Mesenchymal stem cell (in vitro differentiated cells and primary cell): ENCODE measurements at regions not wholly inside any gene's neighbourhood (a gene's known extent, or its start where the extent isn't known, plus 50 kb on each side); places are given as distances from the start of the nearest gene placed in this dataset.
"Not testable (repeated sequence)": the region's sequence is repeated elsewhere in the genome, so short reads cannot be mapped to it uniquely, and the experiment has no call there.

ENCODE experiments used
- DNase-seq: peaks from one replicate; pipeline ENCODE4 v3.0.0-alpha.2; 2013
- H2AFZ ChIP-seq: one replicate; pipeline ENCODE4 v1.6.1; 2013; ENCODE audit warnings: low read depth, mild to moderate bottlenecking, control low read depth, inconsistent platforms, low read length, moderate library complexity
- H2AK5ac ChIP-seq: 2 replicates; pipeline ENCODE4 v1.6.1; 2013; ENCODE audit warnings: low read length, moderate library complexity, mild to moderate bottlenecking, inconsistent platforms; ENCODE audit not compliant: severe bottlenecking
- H2BK120ac ChIP-seq: one replicate; pipeline ENCODE4 v1.6.1; 2013; ENCODE audit warnings: low read depth, mild to moderate bottlenecking, inconsistent platforms, low read length, moderate library complexity
- H2BK12ac ChIP-seq, 2 experiments: one replicate each; pipeline ENCODE4 v1.6.1; 2013; ENCODE audit warnings: inconsistent platforms in 2 of 2, low read length in 2 of 2, mild to moderate bottlenecking in 2 of 2, moderate library complexity in 2 of 2, control low read depth in 1 of 2
- H2BK15ac ChIP-seq: one replicate; pipeline ENCODE4 v1.6.1; 2013; ENCODE audit warnings: mild to moderate bottlenecking, low read depth, inconsistent platforms; ENCODE audit not compliant: poor library complexity, severe bottlenecking
- H2BK5ac ChIP-seq: 2 replicates; pipeline ENCODE4 v1.6.1; 2013; ENCODE audit warnings: low read depth, mild to moderate bottlenecking, low read length, control low read depth, inconsistent platforms; ENCODE audit not compliant: poor library complexity, severe bottlenecking
- H3K14ac ChIP-seq, 2 experiments: one replicate each; pipeline ENCODE4 v1.6.1; 2013; ENCODE audit warnings: inconsistent platforms in 2 of 2, low read length in 2 of 2, control low read depth in 1 of 2, mild to moderate bottlenecking in 1 of 2, moderate library complexity in 1 of 2
- H3K18ac ChIP-seq, 2 experiments: one replicate each; pipeline ENCODE4 v1.6.1; 2013; ENCODE audit warnings: inconsistent platforms in 2 of 2, low read length in 2 of 2, control low read depth in 1 of 2, low read depth in 1 of 2, mild to moderate bottlenecking in 1 of 2
- H3K23ac ChIP-seq, 2 experiments: one replicate each; pipeline ENCODE4 v1.6.1; 2013; ENCODE audit warnings: inconsistent platforms in 2 of 2, low read length in 2 of 2, mild to moderate bottlenecking in 2 of 2, moderate library complexity in 2 of 2, control low read depth in 1 of 2
- H3K27ac ChIP-seq: 2 replicates; pipeline ENCODE4 v1.5.1; 2013; ENCODE audit warnings: mild to moderate bottlenecking, moderate library complexity, low read length, control low read depth, inconsistent platforms; ENCODE audit not compliant: poor library complexity, severe bottlenecking
- H3K27me3 ChIP-seq, 2 experiments: 2 replicates each; pipeline versions ENCODE4 v1.6.1 to v1.7.0; 2013; ENCODE audit warnings: low read length in 2 of 2, mild to moderate bottlenecking in 2 of 2, moderate library complexity in 2 of 2, control low read depth in 1 of 2, inconsistent platforms in 1 of 2; ENCODE audit not compliant: control insufficient read depth in 1 of 2, insufficient read depth in 1 of 2
- H3K36me3 ChIP-seq, 2 experiments: 2 replicates each; pipeline versions ENCODE4 v1.6.1 to v1.7.0; 2013; ENCODE audit warnings: low read length in 2 of 2, control low read depth in 1 of 2, inconsistent platforms in 1 of 2, low read depth in 1 of 2, mild to moderate bottlenecking in 1 of 2; ENCODE audit not compliant: insufficient read depth in 2 of 2, control insufficient read depth in 1 of 2
- H3K4ac ChIP-seq, 2 experiments: one replicate each; pipeline ENCODE4 v1.6.1; 2013; ENCODE audit warnings: inconsistent platforms in 2 of 2, low read length in 2 of 2, mild to moderate bottlenecking in 2 of 2, moderate library complexity in 2 of 2, control low read depth in 1 of 2, low read depth in 1 of 2
- H3K4me1 ChIP-seq: 2 replicates; pipeline ENCODE4 v1.6.1; 2013; ENCODE audit warnings: low read depth, low read length, control low read depth; ENCODE audit not compliant: control insufficient read depth, insufficient read depth
- H3K4me2 ChIP-seq: 2 replicates; pipeline ENCODE4 v1.6.1; 2013; ENCODE audit warnings: low read length, mild to moderate bottlenecking, inconsistent platforms; ENCODE audit not compliant: poor library complexity, severe bottlenecking
- H3K4me3 ChIP-seq, 2 experiments: 2 replicates each; pipeline versions ENCODE4 v1.5.1 to v1.7.0; 2013; ENCODE audit warnings: low read length in 2 of 2, mild to moderate bottlenecking in 2 of 2, control low read depth in 1 of 2, low read depth in 1 of 2; ENCODE audit not compliant: insufficient read depth in 1 of 2
- H3K79me1 ChIP-seq: replicated peaks from 2 replicates; pipeline ENCODE4 v1.6.1; 2013; ENCODE audit warnings: mild to moderate bottlenecking, control low read depth, low read length, inconsistent platforms; ENCODE audit not compliant: poor library complexity, severe bottlenecking
- H3K9ac ChIP-seq: 2 replicates; pipeline ENCODE4 v1.7.0; 2013; ENCODE audit warnings: mild to moderate bottlenecking, low read length, moderate library complexity
- H3K9me3 ChIP-seq: 2 replicates; pipeline ENCODE4 v1.7.0; 2013; ENCODE audit warnings: mild to moderate bottlenecking, low read length; ENCODE audit not compliant: control insufficient read depth
- H4K8ac ChIP-seq: one replicate; pipeline ENCODE4 v1.6.1; 2013; ENCODE audit warnings: inconsistent platforms, mild to moderate bottlenecking, low read length, moderate library complexity
- H4K91ac ChIP-seq: one replicate; pipeline ENCODE4 v1.6.1; 2013; ENCODE audit warnings: mild to moderate bottlenecking, low read length, inconsistent platforms
- WGBS: methylation state at CpG from one replicate; pipeline ENCODE4 v1.1.7; 2013; ENCODE audit warnings: mixed read lengths; 5-methylcytosine and 5-hydroxymethylcytosine counted together

DNA sequence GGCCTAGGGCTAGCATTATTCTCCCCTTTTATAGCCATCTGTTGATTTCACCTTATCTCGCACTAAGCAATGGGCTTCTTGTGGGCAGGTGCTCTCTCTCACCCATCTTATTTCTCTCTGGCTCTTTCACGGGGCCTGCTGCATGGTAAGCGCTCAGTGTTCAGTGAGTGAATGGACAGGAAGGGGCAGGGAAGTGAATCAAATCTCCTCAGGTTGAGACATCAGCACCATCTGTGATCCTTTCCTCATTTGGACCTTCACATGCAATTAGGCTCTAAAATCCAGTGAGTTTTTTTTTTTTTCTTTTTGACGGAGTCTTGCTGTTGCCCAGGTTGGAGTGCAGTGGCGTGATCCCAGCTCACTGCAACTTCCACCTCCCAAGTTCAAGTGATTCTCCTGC lies 76.5 kb upstream of the EZR start:
- no peaks in the 10 kb centered on the region for H3K9me3 ChIP-seq
- 95% methylated on average over 5 of the region's 5 CpGs for whole genome bisulfite sequencing

DNA sequence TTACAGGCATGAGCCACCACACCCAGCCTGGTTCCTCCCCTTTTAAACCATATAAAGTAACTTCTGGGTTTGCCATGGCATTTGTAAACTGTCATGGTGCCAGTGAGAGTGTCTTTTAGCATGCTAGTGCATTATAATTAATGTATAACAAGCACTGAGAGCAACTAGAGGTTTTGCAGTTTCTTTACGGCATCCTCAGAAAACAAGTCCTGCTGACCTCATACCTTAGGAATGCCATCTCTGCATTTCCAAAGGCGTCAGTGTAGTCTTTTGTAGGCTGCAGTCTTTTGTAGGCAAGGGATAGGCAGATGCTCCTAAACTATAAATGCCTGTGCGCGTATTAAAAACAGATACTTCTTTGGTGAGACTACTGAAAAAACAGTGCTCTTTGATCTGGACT lies 75.0 kb upstream of the EZR start:
- DNase-seq, result peak; percentile 77
- WGBS, result no CpG with 5 or more reads among the region's 4 CpGs
- H3K36me3 ChIP-seq, result no peaks in the 10 kb centered on the region
- H3K4ac ChIP-seq, result no peak overlapping the region
- H2BK120ac ChIP-seq, result no peak overlapping the region
- peak overlapping the region; percentile 91 for H3K27ac ChIP-seq
- no peak overlapping the region for H3K14ac ChIP-seq
- no peak overlapping the region for H2BK12ac ChIP-seq
- H3K4me1 ChIP-seq, result peaks cover 4% of the 10 kb centered on the region
- no peak overlapping the region for H3K4me2 ChIP-seq
- no peak overlapping the region for H4K91ac ChIP-seq
- H3K23ac ChIP-seq, result no peak overlapping the region
- no peaks in the 10 kb centered on the region for H3K9me3 ChIP-seq
- no peak overlapping the region for H4K8ac ChIP-seq
- H3K9ac ChIP-seq, result no peak overlapping the region
- no peak overlapping the region for H2BK15ac ChIP-seq
- H2AFZ ChIP-seq, result no peak overlapping the region
- H3K27me3 ChIP-seq, result no peaks in the 10 kb centered on the region
- no peaks in the 10 kb centered on the region for H3K79me1 ChIP-seq
- no peak overlapping the region for H2AK5ac ChIP-seq
- no peak overlapping the region for H3K4me3 ChIP-seq
- no peak overlapping the region for H3K18ac ChIP-seq
- H2BK5ac ChIP-seq, result no peak overlapping the region

More for the DNA sequence above, 76.5 kb upstream of the EZR start:
- H3K27me3 ChIP-seq, result no peaks in the 10 kb centered on the region
- no peak overlapping the region for H3K27ac ChIP-seq
- H4K91ac ChIP-seq, result no peak overlapping the region
- H2AFZ ChIP-seq, result no peak overlapping the region
- no peak overlapping the region for H3K9ac ChIP-seq
- no peak overlapping the region for H4K8ac ChIP-seq
- no peak overlapping the region for H3K14ac ChIP-seq
- H2BK15ac ChIP-seq, result no peak overlapping the region
- H2AK5ac ChIP-seq, result peak overlapping the region; percentile 49
- no peak overlapping the region for H3K23ac ChIP-seq
- no peak overlapping the region for H2BK12ac ChIP-seq
- H3K4ac ChIP-seq, result no peak overlapping the region
- H3K79me1 ChIP-seq, result no peaks in the 10 kb centered on the region
- no peak overlapping the region for H3K4me2 ChIP-seq
- H2BK120ac ChIP-seq, result no peak overlapping the region
- H3K36me3 ChIP-seq, result no peaks in the 10 kb centered on the region
- H3K4me3 ChIP-seq, result no peak overlapping the region
- peaks cover 4% of the 10 kb centered on the region for H3K4me1 ChIP-seq
- no peak overlapping the region for H3K18ac ChIP-seq
- H2BK5ac ChIP-seq, result no peak overlapping the region
- no peak for DNase-seq

DNA sequence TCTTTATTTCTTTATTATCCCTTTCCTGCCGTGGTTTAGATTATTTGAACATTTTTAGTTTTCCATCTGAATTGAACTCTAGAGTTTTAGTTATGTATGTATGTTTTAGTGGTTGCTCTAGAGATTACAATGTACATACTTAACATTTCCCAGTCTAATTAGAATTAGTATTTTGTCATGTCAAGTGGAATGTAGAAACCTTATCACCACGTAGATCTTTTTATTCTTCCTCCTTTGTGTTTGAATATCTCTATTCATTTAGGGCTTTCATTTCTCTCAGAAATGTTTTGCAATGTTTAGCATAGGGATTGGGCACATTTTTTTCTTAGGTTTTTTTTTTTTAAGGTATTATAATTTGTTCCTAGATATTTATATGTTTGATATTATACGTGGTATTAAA lies 73.1 kb upstream of the EZR start:
- Histone ChIP-seq H3K4me3 (no peak overlapping the region), H3K9me3 (no peaks in the 10 kb centered on the region), H4K8ac (no peak overlapping the region), H3K36me3 (no peaks in the 10 kb centered on the region), H3K4me1 (peaks cover 6% of the 10 kb centered on the region), H2AK5ac (no peak overlapping the region), H3K23ac (no peak overlapping the region), H3K4me2 (no peak overlapping the region), H3K27ac (no peak overlapping the region), H2BK120ac (no peak overlapping the region), H2BK5ac (no peak overlapping the region), H3K79me1 (no peaks in the 10 kb centered on the region), H3K9ac (no peak overlapping the region), H3K27me3 (no peaks in the 10 kb centered on the region), H2BK15ac (no peak overlapping the region), H4K91ac (no peak overlapping the region), H2BK12ac (no peak overlapping the region), H2AFZ (no peak overlapping the region), H3K14ac (no peak overlapping the region), H3K4ac (no peak overlapping the region), H3K18ac (no peak overlapping the region)
- DNase-seq, result no peak
- WGBS, result no CpG with 5 or more reads among the region's 3 CpGs

DNA sequence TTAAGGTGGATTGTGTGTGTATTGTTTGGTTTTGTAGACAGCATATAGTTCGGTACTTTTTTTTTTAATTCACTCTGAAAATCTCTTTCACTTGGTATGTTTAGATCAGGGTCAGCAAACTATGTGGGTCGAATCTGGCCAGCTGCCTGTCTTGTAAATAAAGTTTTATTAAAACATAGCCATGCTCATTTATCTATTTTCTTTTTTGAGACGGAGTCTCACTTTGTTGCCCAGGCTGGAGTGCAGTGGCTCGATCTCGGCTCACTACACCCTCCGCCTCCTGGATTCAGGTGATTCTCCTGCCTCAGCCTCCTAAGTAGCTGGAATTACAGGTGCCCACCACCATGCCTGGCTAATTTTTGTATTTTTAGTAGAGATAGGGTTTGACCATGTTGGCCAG lies 72.4 kb upstream of the EZR start:
- H3K4ac ChIP-seq, H3K9ac ChIP-seq, DNase-seq, H3K14ac ChIP-seq, H2BK5ac ChIP-seq, H3K9me3 ChIP-seq, H3K4me2 ChIP-seq, H4K8ac ChIP-seq, H3K27me3 ChIP-seq, H4K91ac ChIP-seq, H2BK120ac ChIP-seq, H3K27ac ChIP-seq, H2BK15ac ChIP-seq, H3K79me1 ChIP-seq, H2AK5ac ChIP-seq, H3K36me3 ChIP-seq, H3K4me1 ChIP-seq, H3K23ac ChIP-seq, H2AFZ ChIP-seq, H3K4me3 ChIP-seq, H2BK12ac ChIP-seq, H3K18ac ChIP-seq: not testable (repeated sequence)
- 100% methylated on average over 5 of the region's 6 CpGs for WGBS
